Hematopoietic multipotent progenitor cell treated with erythropoietin and hydrocortisone succinate and interleukin-3 and kit ligand, for 15 days (in vitro differentiated cells): ENCODE measurements at regions not wholly inside any gene's neighbourhood (a gene's known extent, or its start where the extent isn't known, plus 50 kb on each side); places are given as distances from the start of the nearest gene placed in this dataset.

ENCODE experiments used
- DNase-seq: peaks from one replicate; pipeline ENCODE4 v3.0.0-alpha.2; 2015; ENCODE audit warnings: low spot score

GRCh38 chr20:21956591-21956990 lies 251.1 kb downstream of the PAX1 start:
- no peak for DNase-seq

GRCh38 chr20:21947406-21947805 lies 241.9 kb downstream of the PAX1 start:
- no peak for DNase-seq

GRCh38 chr20:21944227-21944626 lies 238.8 kb downstream of the PAX1 start:
- DNase-seq, result no peak

- DNase-seq, result no peak
Observed at GRCh38 chr20:21941941-21942805, 236.7 kb downstream of the PAX1 start.

GRCh38 chr20:21936720-21937380 lies 231.4 kb downstream of the PAX1 start:
- no peak for DNase-seq

- no peak for DNase-seq
Observed at GRCh38 chr20:21936261-21936660, 230.8 kb downstream of the PAX1 start.

GRCh38 chr20:21933526-21933925 lies 228.1 kb downstream of the PAX1 start:
- DNase-seq, result no peak

GRCh38 chr20:21921251-21921650 lies 215.8 kb downstream of the PAX1 start:
- no peak for DNase-seq

GRCh38 chr20:21920211-21920610 lies 214.7 kb downstream of the PAX1 start:
- no peak for DNase-seq

- no peak for DNase-seq
Observed at GRCh38 chr20:21918398-21918797, 212.9 kb downstream of the PAX1 start.

- no peak for DNase-seq
Observed at GRCh38 chr20:21902391-21902790, 196.9 kb downstream of the PAX1 start.

- DNase-seq, result no peak
Observed at GRCh38 chr20:21901470-21902275, 196.2 kb downstream of the PAX1 start.

GRCh38 chr20:21900431-21900830 lies 195.0 kb downstream of the PAX1 start:
- no peak for DNase-seq

- no peak for DNase-seq
Observed at GRCh38 chr20:21874921-21875320, 169.5 kb downstream of the PAX1 start.

GRCh38 chr20:21874127-21874526 lies 168.7 kb downstream of the PAX1 start:
- DNase-seq, result no peak

- no peak for DNase-seq
Observed at GRCh38 chr20:21873291-21873690, 167.8 kb downstream of the PAX1 start.

GRCh38 chr20:21867811-21868210 lies 162.3 kb downstream of the PAX1 start:
- no peak for DNase-seq

GRCh38 chr20:21867353-21867752 lies 161.9 kb downstream of the PAX1 start:
- no peak for DNase-seq

GRCh38 chr20:21862956-21863355 lies 157.5 kb downstream of the PAX1 start:
- DNase-seq, result no peak

GRCh38 chr20:21862259-21862946 lies 156.9 kb downstream of the PAX1 start:
- no peak for DNase-seq

GRCh38 chr20:21840991-21841390 lies 135.5 kb downstream of the PAX1 start:
- no peak for DNase-seq

GRCh38 chr20:21839982-21840381 lies 134.5 kb downstream of the PAX1 start:
- no peak for DNase-seq
